ENCODE measurements at regions not wholly inside any gene's neighbourhood (a gene's known extent, or its start where the extent isn't known, plus 50 kb on each side); places are given as distances from the start of the nearest gene placed in this dataset.
"Not testable (repeated sequence)": the region's sequence is repeated elsewhere in the genome, so short reads cannot be mapped to it uniquely, and the experiment has no call there.

GRCh38 chr11:21727102-21727501, 465.8 kb upstream of the ANO5 start:
- FAIRE-seq: no peak

- no peak for FAIRE-seq
Observed at GRCh38 chr11:21736404-21736803, 456.5 kb upstream of the ANO5 start.

GRCh38 chr11:21752475-21753243, 440.2 kb upstream of the ANO5 start:
- not testable (repeated sequence) for FAIRE-seq

GRCh38 chr11:21753244-21753767, 439.6 kb upstream of the ANO5 start:
- FAIRE-seq: not testable (repeated sequence)

GRCh38 chr11:21761000-21761399, 431.9 kb upstream of the ANO5 start:
- no peak for FAIRE-seq

- FAIRE-seq: no peak
Observed at GRCh38 chr11:21768388-21768787, 424.5 kb upstream of the ANO5 start.

GRCh38 chr11:21769188-21769587, 423.7 kb upstream of the ANO5 start:
- no peak for FAIRE-seq

- no peak for FAIRE-seq
Observed at GRCh38 chr11:21771097-21771496, 421.8 kb upstream of the ANO5 start.

GRCh38 chr11:21774212-21774611, 418.7 kb upstream of the ANO5 start:
- no peak for FAIRE-seq

GRCh38 chr11:21775911-21776310, 417.0 kb upstream of the ANO5 start:
- no peak for FAIRE-seq

- FAIRE-seq: no peak
Observed at GRCh38 chr11:21783954-21784353, 408.9 kb upstream of the ANO5 start.

- no peak for FAIRE-seq
Observed at GRCh38 chr11:21785351-21785750, 407.5 kb upstream of the ANO5 start.

- no peak for FAIRE-seq
Observed at GRCh38 chr11:21794306-21794705, 398.6 kb upstream of the ANO5 start.

- no peak for FAIRE-seq
Observed at GRCh38 chr11:21798216-21798615, 394.7 kb upstream of the ANO5 start.

- not testable (repeated sequence) for FAIRE-seq
Observed at GRCh38 chr11:21804523-21804922, 388.4 kb upstream of the ANO5 start.

- FAIRE-seq: no peak
Observed at GRCh38 chr11:21806508-21806907, 386.4 kb upstream of the ANO5 start.

- no peak for FAIRE-seq
Observed at GRCh38 chr11:21806947-21807346, 385.9 kb upstream of the ANO5 start.

- FAIRE-seq: no peak
Observed at GRCh38 chr11:21807350-21807749, 385.5 kb upstream of the ANO5 start.

- no peak for FAIRE-seq
Observed at GRCh38 chr11:21810650-21811049, 382.2 kb upstream of the ANO5 start.

GRCh38 chr11:21811572-21811971, 381.3 kb upstream of the ANO5 start:
- FAIRE-seq: no peak

- FAIRE-seq: no peak
Observed at GRCh38 chr11:21814169-21814568, 378.7 kb upstream of the ANO5 start.

- no peak for FAIRE-seq
Observed at GRCh38 chr11:21817696-21818095, 375.2 kb upstream of the ANO5 start.

- no peak for FAIRE-seq
Observed at GRCh38 chr11:21820176-21820575, 372.7 kb upstream of the ANO5 start.

GRCh38 chr11:21825127-21825526, 367.8 kb upstream of the ANO5 start:
- FAIRE-seq: no peak

- no peak for FAIRE-seq
Observed at GRCh38 chr11:21838427-21838826, 354.5 kb upstream of the ANO5 start.
